ENCODE measurements at regions not wholly inside any gene's neighbourhood (a gene's known extent, or its start where the extent isn't known, plus 50 kb on each side); places are given as distances from the start of the nearest gene placed in this dataset.

GRCh38 chr5:67696446-67696845 lies 499.8 kb upstream of the CD180 start:
- 13% methylated on average over 1 of the region's 1 CpG for WGBS (ENCODE audit: low lambda C conversion rate)
- no peaks in the 10 kb centered on the region for H3K9me3 ChIP-seq
- H3K4me3 ChIP-seq (ENCODE audit: low read depth in 2 of 2, low read length in 1 of 2), result no peak overlapping the region
- no peaks in the 10 kb centered on the region for H3K4me1 ChIP-seq (ENCODE audit: control insufficient read depth in 1 of 2, insufficient read depth in 2 of 2, low read depth in 1 of 2, low read length in 1 of 2)
- H3K36me3 ChIP-seq (replicated peaks in 1 of 2; ENCODE audit: control insufficient read depth in 1 of 2, insufficient read depth in 2 of 2, low read length in 1 of 2), result no peaks in the 10 kb centered on the region
- POLR2A ChIA-PET, result no interaction called here
- CTCF ChIA-PET, result no interaction called here
- no peak overlapping the region for H3K4me2 ChIP-seq
- no peaks in the 10 kb centered on the region for H3K27me3 ChIP-seq (ENCODE audit: insufficient read depth)
- no peaks in the 10 kb centered on the region for H4K20me1 ChIP-seq (ENCODE audit: insufficient read depth)
- H3K9me2 ChIP-seq, result no peaks in the 10 kb centered on the region
- DNase-seq, result no peak
- H3K27ac ChIP-seq (ENCODE audit: low read depth in 2 of 2, low read length in 1 of 2), result no peak overlapping the region
- H2AFZ ChIP-seq (ENCODE audit: low read depth), result no peak overlapping the region
- no peak for TF ChIP-seq RFX5 (IDR thresholded peaks at IDR 0.05; ENCODE audit: low read length)
- H3F3A ChIP-seq (replicated peaks; ENCODE audit: insufficient read depth), result no peaks in the 10 kb centered on the region
- no peaks in the 10 kb centered on the region for H3K79me2 ChIP-seq (ENCODE audit: insufficient read depth)
- H3K9ac ChIP-seq, result no peak overlapping the region

- Histone ChIP-seq H3K9me2 (no peaks in the 10 kb centered on the region), H3F3A (replicated peaks; ENCODE audit: insufficient read depth) (no peaks in the 10 kb centered on the region), H4K20me1 (ENCODE audit: insufficient read depth) (no peaks in the 10 kb centered on the region), H3K9ac (no peak overlapping the region), H3K4me3 (ENCODE audit: low read depth in 2 of 2, low read length in 1 of 2) (no peak overlapping the region), H3K79me2 (ENCODE audit: insufficient read depth) (no peaks in the 10 kb centered on the region), H3K4me1 (ENCODE audit: control insufficient read depth in 1 of 2, insufficient read depth in 2 of 2, low read depth in 1 of 2, low read length in 1 of 2) (no peaks in the 10 kb centered on the region), H3K9me3 (no peaks in the 10 kb centered on the region), H2AFZ (ENCODE audit: low read depth) (no peak overlapping the region), H3K4me2 (no peak overlapping the region), H3K36me3 (replicated peaks in 1 of 2; ENCODE audit: control insufficient read depth in 1 of 2, insufficient read depth in 2 of 2, low read length in 1 of 2) (no peaks in the 10 kb centered on the region), H3K27ac (ENCODE audit: low read depth in 2 of 2, low read length in 1 of 2) (no peak overlapping the region), H3K27me3 (ENCODE audit: insufficient read depth) (no peaks in the 10 kb centered on the region)
- ChIA-PET CTCF (no interaction called here), POLR2A (no interaction called here)
- no peak for DNase-seq
- 27% methylated on average over 1 of the region's 1 CpG for WGBS (ENCODE audit: low lambda C conversion rate)
- TF ChIP-seq RCOR1 (IDR thresholded peaks at IDR 0.05; ENCODE audit: low read length) (no peak), MXI1 (IDR thresholded peaks at IDR 0.05; ENCODE audit: low read depth, low read length) (no peak), NRF1 (IDR thresholded peaks at IDR 0.05; ENCODE audit: low read depth, low read length) (no peak), RFX5 (IDR thresholded peaks at IDR 0.05; ENCODE audit: low read length) (no peak), TCF12 (IDR thresholded peaks at IDR 0.05) (no peak), POLR2AphosphoS5 (IDR thresholded peaks at IDR 0.05; ENCODE audit: low read depth, low read length) (no peak), TEAD4 (IDR thresholded peaks at IDR 0.05; ENCODE audit: borderline replicate concordance, insufficient read depth) (no peak), RXRA (IDR thresholded peaks at IDR 0.05; ENCODE audit: borderline replicate concordance, low read depth) (no peak), YY1 (IDR thresholded peaks at IDR 0.05; ENCODE audit: low read depth) (no peak), PBX3 (IDR thresholded peaks at IDR 0.05) (no peak), EP300 (IDR thresholded peaks at IDR 0.05; ENCODE audit: borderline replicate concordance in 1 of 2, low read depth in 1 of 2, low read length in 1 of 2) (no peak), CTCF (IDR thresholded peaks at IDR 0.05) (no peak), FOXJ3 (CRISPR knock-in tag; IDR thresholded peaks at IDR 0.05) (no peak), CHD2 (IDR thresholded peaks at IDR 0.05; ENCODE audit: low read length, partially characterized antibody) (no peak), ELF1 (IDR thresholded peaks at IDR 0.05) (no peak), MEF2A (IDR thresholded peaks at IDR 0.05; ENCODE audit: borderline replicate concordance, low read depth) (no peak), NFIC (IDR thresholded peaks at IDR 0.05; ENCODE audit: borderline replicate concordance) (no peak), SMC3 (IDR thresholded peaks at IDR 0.05; ENCODE audit: low read depth, low read length) (no peak)
- TF ChIP-seq, protein P1, sequence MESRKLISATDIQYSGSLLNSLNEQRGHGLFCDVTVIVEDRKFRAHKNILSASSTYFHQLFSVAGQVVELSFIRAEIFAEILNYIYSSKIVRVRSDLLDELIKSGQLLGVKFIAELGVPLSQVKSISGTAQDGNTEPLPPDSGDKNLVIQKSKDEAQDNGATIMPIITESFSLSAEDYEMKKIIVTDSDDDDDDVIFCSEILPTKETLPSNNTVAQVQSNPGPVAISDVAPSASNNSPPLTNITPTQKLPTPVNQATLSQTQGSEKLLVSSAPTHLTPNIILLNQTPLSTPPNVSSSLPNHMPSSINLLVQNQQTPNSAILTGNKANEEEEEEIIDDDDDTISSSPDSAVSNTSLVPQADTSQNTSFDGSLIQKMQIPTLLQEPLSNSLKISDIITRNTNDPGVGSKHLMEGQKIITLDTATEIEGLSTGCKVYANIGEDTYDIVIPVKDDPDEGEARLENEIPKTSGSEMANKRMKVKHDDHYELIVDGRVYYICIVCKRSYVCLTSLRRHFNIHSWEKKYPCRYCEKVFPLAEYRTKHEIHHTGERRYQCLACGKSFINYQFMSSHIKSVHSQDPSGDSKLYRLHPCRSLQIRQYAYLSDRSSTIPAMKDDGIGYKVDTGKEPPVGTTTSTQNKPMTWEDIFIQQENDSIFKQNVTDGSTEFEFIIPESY (IDR thresholded peaks at IDR 0.05; ENCODE audit: borderline replicate concordance, low read depth), result no peak
These were observed 498.8 kb upstream of the CD180 start for GRCh38 chr5:67695369-67695768.
